SK-N-MC (cell line): ENCODE measurements at regions not wholly inside any gene's neighbourhood (a gene's known extent, or its start where the extent isn't known, plus 50 kb on each side); places are given as distances from the start of the nearest gene placed in this dataset.

Experiments
- EZH2 ChIP-seq: fragments of 200-600 bp; sonication (generic); IDR thresholded peaks from one replicate; pipeline ENCODE4 v1.6.1; 2017; ENCODE audit warnings: antibody characterized with exemption
- POLR2AphosphoS5 ChIP-seq: IDR thresholded peaks from 2 replicates; pipeline ENCODE4 v1.6.1; 2012; ENCODE audit warnings: mild to moderate bottlenecking, low read depth, low read length, borderline replicate concordance

DNA sequence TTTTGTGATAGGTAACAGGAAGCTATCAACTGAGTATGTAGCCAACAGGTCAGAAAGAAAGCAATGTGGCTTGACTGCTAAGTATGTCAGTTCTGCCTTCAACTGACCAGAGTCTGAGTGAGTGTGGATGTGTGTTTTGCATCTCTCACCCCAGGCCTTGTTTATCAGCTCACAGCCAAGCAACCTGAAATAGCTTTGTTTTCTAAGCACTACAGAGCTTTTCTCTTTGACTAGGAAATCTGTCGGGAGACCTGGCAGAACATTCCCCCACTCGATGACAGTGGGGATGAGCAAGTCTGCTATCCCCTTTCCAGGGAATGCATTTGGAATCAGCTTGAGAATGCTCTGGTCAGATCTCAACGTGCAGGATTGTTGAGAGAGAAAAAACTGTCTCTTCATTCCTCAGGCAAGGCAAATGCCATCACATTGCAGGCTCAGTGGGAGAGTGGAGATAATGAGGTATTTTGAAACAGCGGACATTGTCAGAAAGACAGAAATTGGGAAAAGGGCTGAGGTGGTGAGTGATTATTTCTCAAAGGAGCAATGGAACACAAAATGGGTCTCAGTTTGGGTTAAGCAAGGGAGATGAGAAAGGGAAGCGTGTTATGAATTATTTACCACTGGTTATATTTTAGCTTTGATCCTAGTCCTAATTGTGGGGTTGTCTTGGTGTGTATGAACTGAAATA is 233.8 kb upstream of the PIK3C3 start:
- TF ChIP-seq EZH2 (no peak), POLR2AphosphoS5 (no peak)
